ENCODE measurements at regions not wholly inside any gene's neighbourhood (a gene's known extent, or its start where the extent isn't known, plus 50 kb on each side); places are given as distances from the start of the nearest gene placed in this dataset.

DNA sequence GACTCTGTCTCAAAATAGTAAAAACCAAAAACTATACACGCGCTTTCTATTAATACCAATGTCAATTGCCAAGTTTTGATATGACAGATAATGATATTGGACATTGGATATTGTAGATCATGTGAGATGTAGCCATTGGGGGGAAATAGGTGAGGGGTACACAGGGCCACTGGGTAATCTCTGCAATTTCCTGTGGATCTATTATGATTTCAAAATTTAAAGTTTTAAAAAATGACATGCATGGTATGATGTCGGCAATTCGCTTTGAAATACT, 266.0 kb downstream of the PARN start:
- TF ChIP-seq EP300 (IDR thresholded peaks at IDR 0.05) (no peak), POLR2A (IDR thresholded peaks at IDR 0.05) (no peak), POLR2AphosphoS5 (IDR thresholded peaks at IDR 0.05) (no peak)
- TF ChIP-seq, protein P1, sequence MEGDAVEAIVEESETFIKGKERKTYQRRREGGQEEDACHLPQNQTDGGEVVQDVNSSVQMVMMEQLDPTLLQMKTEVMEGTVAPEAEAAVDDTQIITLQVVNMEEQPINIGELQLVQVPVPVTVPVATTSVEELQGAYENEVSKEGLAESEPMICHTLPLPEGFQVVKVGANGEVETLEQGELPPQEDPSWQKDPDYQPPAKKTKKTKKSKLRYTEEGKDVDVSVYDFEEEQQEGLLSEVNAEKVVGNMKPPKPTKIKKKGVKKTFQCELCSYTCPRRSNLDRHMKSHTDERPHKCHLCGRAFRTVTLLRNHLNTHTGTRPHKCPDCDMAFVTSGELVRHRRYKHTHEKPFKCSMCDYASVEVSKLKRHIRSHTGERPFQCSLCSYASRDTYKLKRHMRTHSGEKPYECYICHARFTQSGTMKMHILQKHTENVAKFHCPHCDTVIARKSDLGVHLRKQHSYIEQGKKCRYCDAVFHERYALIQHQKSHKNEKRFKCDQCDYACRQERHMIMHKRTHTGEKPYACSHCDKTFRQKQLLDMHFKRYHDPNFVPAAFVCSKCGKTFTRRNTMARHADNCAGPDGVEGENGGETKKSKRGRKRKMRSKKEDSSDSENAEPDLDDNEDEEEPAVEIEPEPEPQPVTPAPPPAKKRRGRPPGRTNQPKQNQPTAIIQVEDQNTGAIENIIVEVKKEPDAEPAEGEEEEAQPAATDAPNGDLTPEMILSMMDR (IDR thresholded peaks at IDR 0.05): no peak

Data from suprapubic skin (tissue), 4 donors.